Osteoblast (primary cell): ENCODE measurements at regions not wholly inside any gene's neighbourhood (a gene's known extent, or its start where the extent isn't known, plus 50 kb on each side); places are given as distances from the start of the nearest gene placed in this dataset.

ENCODE experiments used
- DNase-seq: peaks from one replicate; pipeline ENCODE4 v3.0.0; 2011; ENCODE audit warnings: low spot score, mixed read lengths; ENCODE audit not compliant: insufficient read length; ENCODE audit errors: missing footprints
- H2AFZ ChIP-seq: 2 replicates; pipeline ENCODE4 v1.6.0; 2011; ENCODE audit warnings: mild to moderate bottlenecking, low read length
- H3K27ac ChIP-seq: 2 replicates; pipeline ENCODE4 v1.5.1; 2011; ENCODE audit warnings: mild to moderate bottlenecking, low read depth, low read length, moderate library complexity
- H3K27me3 ChIP-seq: 2 replicates; pipeline ENCODE4 v1.6.0; 2012; ENCODE audit warnings: mild to moderate bottlenecking, control low read depth, inconsistent platforms, low read length, moderate library complexity; ENCODE audit not compliant: insufficient read depth
- H3K36me3 ChIP-seq: 2 replicates; pipeline ENCODE4 v1.5.1; 2011; ENCODE audit warnings: mild to moderate bottlenecking, low read length, control low read depth, moderate library complexity; ENCODE audit not compliant: insufficient read depth
- H3K4me1 ChIP-seq: 2 replicates; pipeline ENCODE4 v1.5.1; 2011; ENCODE audit warnings: mild to moderate bottlenecking, low read length, control low read depth, moderate library complexity; ENCODE audit not compliant: insufficient read depth
- H3K4me2 ChIP-seq: 2 replicates; pipeline ENCODE4 v1.6.0; 2011; ENCODE audit warnings: mild to moderate bottlenecking, low read length; ENCODE audit not compliant: insufficient read depth
- H3K4me3 ChIP-seq: fragments of 200-600 bp; sonication (generic); 3 replicates; pipeline ENCODE4 v1.5.1; 2012; ENCODE audit warnings: mild to moderate bottlenecking, low read length, inconsistent platforms; ENCODE audit not compliant: insufficient read depth
- H3K79me2 ChIP-seq: 2 replicates; pipeline ENCODE4 v1.6.0; 2012; ENCODE audit warnings: mild to moderate bottlenecking, low read length, control low read depth, inconsistent platforms; ENCODE audit not compliant: insufficient read depth
- H3K9me3 ChIP-seq: 2 replicates; pipeline ENCODE4 v1.5.1; 2011; ENCODE audit warnings: low read depth, low read length, control low read depth
- H4K20me1 ChIP-seq: 2 replicates; pipeline ENCODE4 v1.6.0; 2012; ENCODE audit warnings: mild to moderate bottlenecking, low read length, control low read depth; ENCODE audit not compliant: insufficient read depth
- CTCF ChIP-seq: IDR thresholded peaks from 2 replicates; pipeline ENCODE4 v1.5.1; 2011; ENCODE audit warnings: mild to moderate bottlenecking, low read depth, low read length, moderate library complexity; ENCODE audit errors: extremely low read depth

- Histone ChIP-seq H3K4me2 (no peak overlapping the region), H3K27ac (no peak overlapping the region), H4K20me1 (no peaks in the 10 kb centered on the region), H3K4me1 (no peaks in the 10 kb centered on the region), H3K27me3 (no peaks in the 10 kb centered on the region), H3K36me3 (no peaks in the 10 kb centered on the region), H3K79me2 (no peaks in the 10 kb centered on the region), H3K4me3 (no peak overlapping the region), H2AFZ (no peak overlapping the region), H3K9me3 (no peaks in the 10 kb centered on the region)
- no peak for DNase-seq
- no peak for TF ChIP-seq CTCF
These were observed 341.3 kb upstream of the DCC start for GRCh38 chr18:51998711-51999110.

- no peaks in the 10 kb centered on the region for H3K36me3 ChIP-seq
- H3K79me2 ChIP-seq = no peaks in the 10 kb centered on the region
- H4K20me1 ChIP-seq = no peaks in the 10 kb centered on the region
- no peaks in the 10 kb centered on the region for H3K27me3 ChIP-seq
- DNase-seq = no peak
- no peak overlapping the region for H3K27ac ChIP-seq
- H3K4me1 ChIP-seq = no peaks in the 10 kb centered on the region
- H2AFZ ChIP-seq = no peak overlapping the region
- H3K4me2 ChIP-seq = no peak overlapping the region
- TF ChIP-seq CTCF = no peak
- no peaks in the 10 kb centered on the region for H3K9me3 ChIP-seq
- no peak overlapping the region for H3K4me3 ChIP-seq
These were observed 340.6 kb upstream of the DCC start for GRCh38 chr18:51999351-51999750.

- no peak overlapping the region for H3K4me3 ChIP-seq
- no peaks in the 10 kb centered on the region for H4K20me1 ChIP-seq
- no peak for TF ChIP-seq CTCF
- no peaks in the 10 kb centered on the region for H3K4me1 ChIP-seq
- H2AFZ ChIP-seq = no peak overlapping the region
- no peaks in the 10 kb centered on the region for H3K36me3 ChIP-seq
- no peak for DNase-seq
- no peaks in the 10 kb centered on the region for H3K27me3 ChIP-seq
- no peaks in the 10 kb centered on the region for H3K79me2 ChIP-seq
- H3K27ac ChIP-seq = no peak overlapping the region
- H3K9me3 ChIP-seq = no peaks in the 10 kb centered on the region
- no peak overlapping the region for H3K4me2 ChIP-seq
These were observed 339.6 kb upstream of the DCC start for GRCh38 chr18:52000435-52000834.

- no peak overlapping the region for H3K4me3 ChIP-seq
- no peaks in the 10 kb centered on the region for H3K27me3 ChIP-seq
- H2AFZ ChIP-seq = no peak overlapping the region
- no peak for TF ChIP-seq CTCF
- H3K79me2 ChIP-seq = no peaks in the 10 kb centered on the region
- H4K20me1 ChIP-seq = no peaks in the 10 kb centered on the region
- no peak overlapping the region for H3K27ac ChIP-seq
- H3K9me3 ChIP-seq = no peaks in the 10 kb centered on the region
- no peak overlapping the region for H3K4me2 ChIP-seq
- no peak for DNase-seq
- H3K36me3 ChIP-seq = no peaks in the 10 kb centered on the region
- no peaks in the 10 kb centered on the region for H3K4me1 ChIP-seq
These were observed 338.9 kb upstream of the DCC start for GRCh38 chr18:52001106-52001505.
